GM12878 (cell line): ENCODE measurements at regions not wholly inside any gene's neighbourhood (a gene's known extent, or its start where the extent isn't known, plus 50 kb on each side); places are given as distances from the start of the nearest gene placed in this dataset.

Source experiments
- ATAC-seq: fragments of 200-7000 bp; cut with Tn5 transposase; 3 replicates; pipeline ENCODE4 v1.9.1; 2020; ENCODE audit warnings: mild to moderate bottlenecking, moderate library complexity
- BruUV-seq: library from RNA; stranded (reverse); fragments of 400-500 nt; replicated peaks from 2 replicates; lab custom pipeline; 2021; lab: Mats Ljungman, UMichigan
- CTCF ChIA-PET: fragments of 300-600 bp; sonication (Branson Sonifier 250); formaldehyde crosslinking; extraction: SDS; loops from one replicate; lab custom pipeline; 2021; ENCODE audit warnings: inconsistent platforms; lab: Yijun Ruan, JAX
- POLR2A ChIA-PET: fragments of 350-600 bp; formaldehyde crosslinking; extraction: SDS; loops from one replicate; lab custom pipeline; 2021; ENCODE audit warnings: inconsistent platforms; lab: Charles Lee
- RAD21 ChIA-PET: fragments of 300-600 bp; sonication (Branson Sonifier 250); formaldehyde crosslinking; loops from one replicate; lab custom pipeline; 2023; ENCODE audit warnings: antibody characterized with exemption; ENCODE audit not compliant: unreplicated experiment; lab: Charles Lee
- SMC1A ChIA-PET: fragments of 300-600 bp; sonication (Branson Sonifier 250); formaldehyde crosslinking; loops from one replicate; lab custom pipeline; 2023; ENCODE audit not compliant: unreplicated experiment, uncharacterized antibody; lab: Charles Lee
- DNase-seq: peaks from one replicate; pipeline ENCODE4 v3.0.0-alpha.2; 2011; ENCODE audit warnings: low read depth, low spot score
- FAIRE-seq: peaks from 3 replicates; lab custom pipeline; 2011; peaks lifted over from hg19 to GRCh38; lab: Jason Lieb, UNC
- H2AFZ ChIP-seq: 2 replicates; pipeline ENCODE4 v1.6.0; 2011; ENCODE audit warnings: low read depth, low read length, control low read depth; ENCODE audit not compliant: control insufficient read depth
- H3K27ac ChIP-seq: 2 replicates; pipeline ENCODE4 v1.5.1; 2011; ENCODE audit warnings: control low read depth; ENCODE audit not compliant: control insufficient read depth, insufficient read depth
- H3K27me3 ChIP-seq, 2 experiments: replicated peaks in 1 of 2; 2 replicates each; pipeline versions ENCODE4 v1.6.0 to v1.6.1; 2011; ENCODE audit warnings: low read length in 1 of 2; ENCODE audit not compliant: control insufficient read depth in 2 of 2, insufficient read depth in 2 of 2
- H3K36me3 ChIP-seq, 2 experiments: 2 replicates each; pipeline ENCODE4 v1.5.1; 2011; ENCODE audit warnings: low read length in 1 of 2; ENCODE audit not compliant: control insufficient read depth in 2 of 2, insufficient read depth in 2 of 2
- H3K4me1 ChIP-seq: 2 replicates; pipeline ENCODE4 v1.6.1; 2011; ENCODE audit warnings: mild to moderate bottlenecking, low read length, moderate library complexity, mixed read lengths; ENCODE audit not compliant: control insufficient read depth, insufficient read depth
- H3K4me2 ChIP-seq: 2 replicates; pipeline ENCODE4 v1.6.0; 2011; ENCODE audit warnings: control low read depth; ENCODE audit not compliant: control insufficient read depth, insufficient read depth
- H3K4me3 ChIP-seq: fragments of 200-600 bp; sonication (generic); 2 replicates; pipeline ENCODE4 v1.5.1; 2016
- H3K79me2 ChIP-seq: 2 replicates; pipeline ENCODE4 v1.6.0; 2011; ENCODE audit warnings: low read length; ENCODE audit not compliant: control insufficient read depth, insufficient read depth
- H3K9ac ChIP-seq: 2 replicates; pipeline ENCODE4 v1.8.0; 2011; ENCODE audit warnings: low read length, control low read depth, mixed read lengths; ENCODE audit not compliant: control insufficient read depth, insufficient read depth
- H3K9me3 ChIP-seq: replicated peaks from 3 replicates; pipeline ENCODE4 v1.5.1; 2011; ENCODE audit warnings: mild to moderate bottlenecking, low read length; ENCODE audit not compliant: control insufficient read depth, insufficient read depth
- H4K20me1 ChIP-seq: 2 replicates; pipeline ENCODE4 v1.6.0; 2011; ENCODE audit not compliant: control insufficient read depth, insufficient read depth
- CREM ChIP-seq: IDR thresholded peaks from 2 replicates; pipeline ENCODE4 v1.6.1; 2014; ENCODE audit warnings: antibody characterized with exemption, low read depth
- CTCF ChIP-seq, 3 experiments: IDR thresholded peaks in 2 of 3; conservative IDR thresholded peaks in 1 of 3; 2 replicates each; pipeline ENCODE4 v1.5.1; 2011; ENCODE audit warnings: low read depth in 3 of 3, low read length in 3 of 3, mild to moderate bottlenecking in 3 of 3, control low read depth in 2 of 3, moderate library complexity in 2 of 3, inconsistent platforms in 1 of 3, mixed read lengths in 1 of 3; ENCODE audit not compliant: control insufficient read depth in 2 of 3, insufficient read depth in 1 of 3; ENCODE audit errors: extremely low read depth in 1 of 3
- E2F8 ChIP-seq: fragments of 450-650 bp; IDR thresholded peaks from 2 replicates; pipeline ENCODE4 v1.6.1; 2018; ENCODE audit warnings: mild to moderate bottlenecking, low read depth, moderate library complexity; ENCODE audit not compliant: partially characterized antibody
- LARP7 ChIP-seq: fragments of 450-650 bp; IDR thresholded peaks from 2 replicates; pipeline ENCODE4 v1.6.1; 2017; ENCODE audit warnings: mild to moderate bottlenecking
- MTA3 ChIP-seq: IDR thresholded peaks from 2 replicates; pipeline ENCODE4 v1.6.1; 2012; ENCODE audit warnings: low read length, inconsistent platforms, borderline replicate concordance
- POLR2AphosphoS2 ChIP-seq: IDR thresholded peaks from 2 replicates; pipeline ENCODE4 v1.6.1; 2011; ENCODE audit warnings: low read depth, mild to moderate bottlenecking, low read length, improper control_type of control experiment, moderate library complexity
- RAD51 ChIP-seq: fragments of 450-650 bp; IDR thresholded peaks from 2 replicates; pipeline ENCODE4 v1.6.1; 2016; ENCODE audit warnings: moderate library complexity, mild to moderate bottlenecking, inconsistent platforms
- SMAD5 ChIP-seq: IDR thresholded peaks from 2 replicates; pipeline ENCODE4 v1.6.1; 2016; ENCODE audit warnings: antibody characterized with exemption, low read depth
- TCF7 ChIP-seq: IDR thresholded peaks from 2 replicates; pipeline ENCODE4 v1.6.1; 2014; ENCODE audit warnings: antibody characterized with exemption, borderline replicate concordance
- ZBED1 ChIP-seq: IDR thresholded peaks from 2 replicates; pipeline ENCODE4 v1.6.1; 2016; ENCODE audit warnings: borderline replicate concordance
- ZBTB11 ChIP-seq: fragments of 450-650 bp; formaldehyde crosslinking; IDR thresholded peaks from 2 replicates; pipeline ENCODE4 v1.5.0; 2022; ENCODE audit warnings: mild to moderate bottlenecking, missing genetic modification characterization
- ZBTB4 ChIP-seq: fragments of 450-650 bp; formaldehyde crosslinking; IDR thresholded peaks from 2 replicates; pipeline ENCODE4 v1.4.0; 2022; ENCODE audit warnings: mild to moderate bottlenecking, moderate library complexity
- ZNF384 ChIP-seq: IDR thresholded peaks from 2 replicates; pipeline ENCODE4 v1.6.1; 2012; ENCODE audit warnings: low read depth, mild to moderate bottlenecking, low read length, improper control_type of control experiment, borderline replicate concordance
- in situ Hi-C: fragments of 300-500 bp; cut with MboI; formaldehyde crosslinking; loops from 9 replicates; pipeline ENCODE4 v1.14.3; 2018; ENCODE audit warnings: mixed read lengths
- intact Hi-C: fragments of 100-400 bp; cut with micrococcal nuclease; formaldehyde crosslinking; loops from one replicate; pipeline ENCODE4 v1.14.2; 2022; ENCODE audit not compliant: unreplicated experiment

GRCh38 chr2:144931960-144932359, 412.0 kb upstream of the ZEB2 start:
- no peak overlapping the region for H3K9ac ChIP-seq
- no peaks in the 10 kb centered on the region for H3K4me1 ChIP-seq
- H3K9me3 ChIP-seq = no peaks in the 10 kb centered on the region
- intact Hi-C loops = no loop called here
- H3K36me3 ChIP-seq = no peaks in the 10 kb centered on the region
- H3K4me2 ChIP-seq = no peak overlapping the region
- H3K27ac ChIP-seq = no peak overlapping the region
- no peak overlapping the region for H3K4me3 ChIP-seq
- in situ Hi-C loops = no loop called here
- no peak overlapping the region for H2AFZ ChIP-seq
- no peak for DNase-seq
- no TSS peak for BruUV-seq
- no peaks in the 10 kb centered on the region for H3K27me3 ChIP-seq
- H3K79me2 ChIP-seq = no peaks in the 10 kb centered on the region
- no peak for FAIRE-seq
- SMC1A ChIA-PET = no interaction called here
- no peaks in the 10 kb centered on the region for H4K20me1 ChIP-seq
- RAD21 ChIA-PET = no interaction called here
- POLR2A ChIA-PET = no interaction called here
- CTCF ChIA-PET = interaction anchor here (0.7 kb wide), 1 partner anchor 171 kb away, joined by 3 read pairs; no protein-coding TSS in a partner anchor
- no peak for ATAC-seq
- TF ChIP-seq TCF7 (no peak), E2F8 (no peak), ZBTB11 (CRISPR knock-in tag) (no peak), CREM (no peak), CTCF (IDR thresholded peaks at IDR 0.05 in 2 of 3, conservative IDR thresholded peaks at IDR 0.05 in 1 of 3; ENCODE audit: control insufficient read depth in 2 of 3, extremely low read depth in 1 of 3, insufficient read depth in 1 of 3, low read depth in 3 of 3, low read length in 3 of 3) (no peak), ZNF384 (no peak), ZBED1 (no peak), ZBTB4 (CRISPR knock-in tag) (no peak), POLR2AphosphoS2 (no peak), SMAD5 (no peak), MTA3 (no peak), LARP7 (no peak), RAD51 (no peak)
